Activated T-cell treated with anti-CD3 and anti-CD28 coated beads, Interleukin-2, amount 50 U/mL, for 72 hours (primary cell): ENCODE measurements at regions not wholly inside any gene's neighbourhood (a gene's known extent, or its start where the extent isn't known, plus 50 kb on each side); places are given as distances from the start of the nearest gene placed in this dataset.

Experiments
- ATAC-seq, 2 donors: fragments of 150-1000 bp; cut with Tn5 transposase; replicated peaks in 1 of 2; 2 replicates each; pipeline ENCODE4 v1.10.0; 2021; ENCODE audit warnings: moderate library complexity in 2 of 2, mild to moderate bottlenecking in 1 of 2
- DNase-seq, 2 donors: peaks; one replicate each; pipeline ENCODE4 v3.0.0; 2021 to 2022; ENCODE audit warnings: mixed read lengths in 1 of 2
- H3K27ac Mint-ChIP-seq: one replicate; pipeline ENCODE4 v1.8.0; 2022; ENCODE audit warnings: mild to moderate bottlenecking, moderate library complexity, mixed read lengths
- H3K27me3 Mint-ChIP-seq: one replicate; pipeline ENCODE4 v1.8.0; 2022; ENCODE audit warnings: low read depth, mixed read lengths
- H3K36me3 Mint-ChIP-seq, 2 donors: one replicate each; pipeline ENCODE4 v1.8.0; 2022; ENCODE audit warnings: mixed read lengths in 2 of 2, mild to moderate bottlenecking in 1 of 2; ENCODE audit not compliant: insufficient read depth in 2 of 2
- H3K4me1 Mint-ChIP-seq: one replicate; pipeline ENCODE4 v1.8.0; 2022; ENCODE audit warnings: low read depth, mixed read lengths
- H3K4me3 Mint-ChIP-seq, 2 donors: one replicate each; pipeline ENCODE4 v1.8.0; 2022; ENCODE audit warnings: mild to moderate bottlenecking in 2 of 2, mixed read lengths in 2 of 2, moderate library complexity in 2 of 2
- H3K9me3 Mint-ChIP-seq, 2 donors: one replicate each; pipeline ENCODE4 v1.8.0; 2022; ENCODE audit warnings: mixed read lengths in 2 of 2

- no peak overlapping the region for H3K4me3 Mint-ChIP-seq
- DNase-seq (no peak), ATAC-seq (no peak)
- H3K27ac Mint-ChIP-seq, result no peak overlapping the region
- H3K4me1 Mint-ChIP-seq, result no peaks in the 10 kb centered on the region
- H3K36me3 Mint-ChIP-seq, result no peaks in the 10 kb centered on the region
- H3K27me3 Mint-ChIP-seq, result no peaks in the 10 kb centered on the region
- H3K9me3 Mint-ChIP-seq, result peaks cover 2 to 4% of the 10 kb centered on the region in 2 donors
Observed at GRCh38 chr3:181554233-181554765, 157.4 kb upstream of the SOX2 start.

DNA sequence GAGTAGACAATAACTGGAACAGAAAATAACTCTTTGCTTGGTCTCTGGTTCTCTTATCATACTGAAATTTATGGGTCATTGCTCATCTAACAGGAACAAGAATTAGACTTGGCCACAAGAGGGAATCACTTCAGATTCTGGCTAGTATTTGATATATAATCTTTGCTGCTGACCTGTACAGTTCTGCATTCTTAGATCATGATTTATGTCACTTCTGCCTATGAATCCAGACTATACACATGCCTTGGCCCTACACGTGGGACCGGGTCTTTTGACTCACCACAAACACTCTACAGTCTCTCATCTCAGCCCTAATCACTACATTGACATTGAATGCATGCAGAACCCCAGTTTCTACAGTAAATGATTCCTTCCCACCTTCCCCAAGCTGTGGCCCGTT, 162.5 kb upstream of the SOX2 start:
- ATAC-seq, result no peak
- Mint-ChIP-seq H3K4me3 (no peak overlapping the region), H3K27ac (no peak overlapping the region), H3K36me3 (peaks cover 0 to 1% of the 10 kb centered on the region in 2 donors), H3K27me3 (no peaks in the 10 kb centered on the region), H3K9me3 (peaks cover 4 to 7% of the 10 kb centered on the region in 2 donors), H3K4me1 (no peaks in the 10 kb centered on the region)
- DNase-seq, result no peak

GRCh38 chr3:181541414-181541813, 170.3 kb upstream of the SOX2 start:
- peaks cover 2 to 6% of the 10 kb centered on the region in 2 donors for H3K9me3 Mint-ChIP-seq
- no peak overlapping the region for H3K4me3 Mint-ChIP-seq
- H3K36me3 Mint-ChIP-seq, result peaks cover 0 to 1% of the 10 kb centered on the region in 2 donors
- no peaks in the 10 kb centered on the region for H3K27me3 Mint-ChIP-seq
- DNase-seq (no peak), ATAC-seq (no peak)
- H3K4me1 Mint-ChIP-seq, result no peaks in the 10 kb centered on the region
- no peak overlapping the region for H3K27ac Mint-ChIP-seq

DNA sequence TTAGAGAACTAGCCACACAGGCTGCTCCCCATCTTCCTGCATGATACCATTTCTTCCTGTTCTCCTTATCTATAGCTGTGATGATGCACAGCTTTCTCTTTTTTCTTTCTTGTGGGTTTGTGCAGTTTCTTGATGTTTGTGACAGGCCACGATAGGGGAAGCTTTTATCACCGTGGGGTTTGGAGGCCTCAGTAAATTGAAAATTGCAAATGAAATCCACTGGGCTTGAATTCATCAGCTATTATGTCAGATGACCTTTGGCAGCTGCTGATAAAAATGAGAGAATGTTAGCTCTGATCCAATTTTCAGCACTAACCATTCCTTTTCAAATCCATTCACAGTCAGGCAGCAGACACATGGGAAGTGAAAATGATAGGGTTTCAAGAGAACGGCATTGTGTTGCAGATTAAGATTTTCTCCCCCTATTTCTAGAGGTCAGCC, 176.9 kb upstream of the SOX2 start:
- Mint-ChIP-seq H3K4me3 (no peak overlapping the region), H3K4me1 (no peaks in the 10 kb centered on the region), H3K27ac (no peak overlapping the region), H3K9me3 (peaks cover 3 to 4% of the 10 kb centered on the region in 2 donors), H3K36me3 (no peaks in the 10 kb centered on the region), H3K27me3 (no peaks in the 10 kb centered on the region)
- ATAC-seq (no peak), DNase-seq (no peak)

- no peaks in the 10 kb centered on the region for H3K36me3 Mint-ChIP-seq
- ATAC-seq, result no peak
- peaks cover 3 to 4% of the 10 kb centered on the region in 2 donors for H3K9me3 Mint-ChIP-seq
- no peak overlapping the region for H3K27ac Mint-ChIP-seq
- no peak for DNase-seq
- no peaks in the 10 kb centered on the region for H3K27me3 Mint-ChIP-seq
- H3K4me3 Mint-ChIP-seq, result no peak overlapping the region
- no peaks in the 10 kb centered on the region for H3K4me1 Mint-ChIP-seq
Observed at GRCh38 chr3:181533811-181534210, 177.9 kb upstream of the SOX2 start.

- no peaks in the 10 kb centered on the region for H3K4me1 Mint-ChIP-seq
- no peak overlapping the region for H3K27ac Mint-ChIP-seq
- ATAC-seq (no peak), DNase-seq (no peak)
- no peak overlapping the region for H3K4me3 Mint-ChIP-seq
- H3K9me3 Mint-ChIP-seq, result peaks cover 6 to 9% of the 10 kb centered on the region in 2 donors
- H3K27me3 Mint-ChIP-seq, result no peaks in the 10 kb centered on the region
- peaks cover 0 to 2% of the 10 kb centered on the region in 2 donors for H3K36me3 Mint-ChIP-seq
Observed at GRCh38 chr3:181530584-181530983, 181.1 kb upstream of the SOX2 start.

DNA sequence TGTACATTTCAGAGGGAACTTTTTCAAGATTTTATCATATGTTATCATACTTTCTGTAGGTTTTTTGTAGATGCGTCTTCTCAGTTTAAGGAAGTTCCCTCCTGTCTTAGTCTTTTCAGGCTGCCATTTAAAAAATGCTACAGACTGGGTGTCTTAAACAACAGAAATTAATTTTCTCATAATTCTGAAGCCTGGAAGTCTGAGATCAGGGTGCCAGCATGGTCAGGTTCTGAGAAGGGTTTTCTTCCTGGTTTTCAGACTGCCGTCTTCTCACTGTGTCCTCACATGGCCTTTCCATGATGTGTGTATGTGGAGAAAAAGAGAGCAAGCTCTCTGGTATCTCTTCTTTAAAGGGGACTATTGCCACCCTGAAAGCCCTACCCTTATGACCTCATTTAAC, 189.9 kb upstream of the SOX2 start:
- H3K27ac Mint-ChIP-seq, result no peak overlapping the region
- no peaks in the 10 kb centered on the region for H3K27me3 Mint-ChIP-seq
- H3K4me1 Mint-ChIP-seq, result no peaks in the 10 kb centered on the region

DNA sequence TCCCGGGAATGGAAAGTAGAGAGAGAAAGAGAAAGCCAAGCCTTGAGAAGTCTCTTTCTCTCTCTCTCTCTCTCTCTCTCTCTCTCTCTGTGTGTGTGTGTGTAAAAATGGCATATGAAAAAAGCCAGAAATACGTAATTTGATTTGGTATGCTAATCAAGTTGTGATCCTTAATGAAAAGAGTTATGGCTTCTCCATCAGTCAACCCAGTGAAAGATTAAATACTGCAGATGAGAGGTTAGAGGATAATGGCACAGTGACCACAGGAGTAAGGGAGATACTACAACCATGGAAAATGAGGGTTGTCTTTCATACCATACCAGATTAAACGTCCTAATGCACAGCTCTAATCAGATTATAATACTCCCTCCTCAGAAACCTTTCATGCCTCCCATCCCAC, 193.5 kb upstream of the SOX2 start:
- Mint-ChIP-seq H3K27me3 (no peaks in the 10 kb centered on the region), H3K4me3 (no peak overlapping the region), H3K4me1 (no peaks in the 10 kb centered on the region), H3K9me3 (peaks cover 14 to 22% of the 10 kb centered on the region in 2 donors), H3K27ac (no peak overlapping the region), H3K36me3 (peaks cover 1 to 5% of the 10 kb centered on the region in 2 donors)
- ATAC-seq (no peak), DNase-seq (no peak)

More for the DNA sequence above, 189.9 kb upstream of the SOX2 start:
- DNase-seq (no peak), ATAC-seq (no peak)
- peaks cover 5 to 6% of the 10 kb centered on the region in 2 donors for H3K36me3 Mint-ChIP-seq
- H3K4me3 Mint-ChIP-seq, result no peak overlapping the region
- H3K9me3 Mint-ChIP-seq, result peaks cover 6 to 22% of the 10 kb centered on the region in 2 donors

DNA sequence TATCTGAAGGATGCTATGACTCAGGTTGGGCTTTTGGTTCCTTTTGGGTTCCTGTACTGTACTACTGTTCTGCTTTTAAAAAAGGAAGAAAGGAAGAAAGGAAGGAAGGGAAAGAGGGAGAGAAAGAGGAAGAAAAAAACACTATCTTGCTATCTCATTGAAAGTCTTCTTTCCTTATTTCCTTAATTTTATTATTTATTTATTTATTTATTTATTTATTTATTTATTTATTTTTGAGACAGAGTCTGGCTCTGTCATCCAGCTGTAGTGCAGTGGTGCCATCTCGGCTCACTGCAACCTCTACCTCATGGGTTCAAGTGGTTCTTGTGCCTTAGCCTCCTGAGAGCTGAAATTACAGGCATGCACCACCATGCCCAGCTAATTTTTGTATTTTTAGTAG, 198.9 kb upstream of the SOX2 start:
- Mint-ChIP-seq H3K27me3 (no peaks in the 10 kb centered on the region), H3K9me3 (peaks cover 24 to 26% of the 10 kb centered on the region in 2 donors)

DNA sequence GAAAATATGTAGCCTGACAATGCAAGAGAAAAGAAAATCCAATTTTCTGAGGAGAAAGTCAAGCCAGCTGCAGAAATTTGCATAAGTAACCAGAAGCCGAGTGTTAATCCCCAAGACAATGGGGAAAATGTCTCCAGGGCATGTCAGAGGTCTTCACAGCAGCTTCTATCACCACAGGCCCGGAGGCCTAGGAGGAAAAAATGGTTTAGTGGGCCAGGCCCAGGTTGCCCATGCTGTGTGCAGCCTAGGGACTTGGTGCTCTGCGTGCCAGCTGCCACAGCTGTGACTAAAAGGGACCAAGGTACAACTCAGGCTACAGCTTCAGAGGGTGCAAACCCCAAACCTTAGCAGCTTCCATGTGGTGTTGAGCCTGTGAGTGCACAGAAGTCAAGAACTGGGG, 201.2 kb upstream of the SOX2 start:
- Mint-ChIP-seq H3K36me3 (peaks cover 5 to 8% of the 10 kb centered on the region in 2 donors), H3K27me3 (no peaks in the 10 kb centered on the region), H3K4me3 (no peak overlapping the region), H3K9me3 (peaks cover 16 to 23% of the 10 kb centered on the region in 2 donors), H3K27ac (no peak overlapping the region), H3K4me1 (no peaks in the 10 kb centered on the region)
- DNase-seq (no peak), ATAC-seq (no peak)

More for the DNA sequence above, 198.9 kb upstream of the SOX2 start:
- Mint-ChIP-seq H3K4me3 (no peak overlapping the region), H3K4me1 (no peaks in the 10 kb centered on the region), H3K36me3 (peaks cover 6% of the 10 kb centered on the region in 2 donors), H3K27ac (no peak overlapping the region)
- ATAC-seq, result no peak
- DNase-seq, result no peak

DNA sequence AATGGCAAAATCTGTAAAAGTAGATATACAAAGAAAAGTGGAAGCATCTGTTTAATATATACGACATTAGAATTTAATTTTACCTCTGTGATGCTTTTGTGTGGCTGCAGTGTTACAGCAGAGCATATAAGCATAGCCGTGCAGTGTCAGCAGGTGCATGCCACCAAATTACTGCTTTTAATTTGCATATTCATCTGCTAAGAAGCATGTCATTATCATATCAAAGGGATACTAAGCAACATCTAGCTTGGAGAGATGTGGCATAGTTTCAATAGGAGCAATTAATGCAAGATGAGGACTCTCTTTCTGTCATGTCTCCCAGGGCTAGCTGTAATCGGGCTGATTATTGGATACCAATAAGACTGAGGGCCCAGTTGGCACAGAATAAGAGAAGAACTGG, 214.4 kb upstream of the SOX2 start:
- no peak overlapping the region for H3K27ac Mint-ChIP-seq
- H3K4me1 Mint-ChIP-seq, result no peaks in the 10 kb centered on the region
- no peaks in the 10 kb centered on the region for H3K9me3 Mint-ChIP-seq
- H3K27me3 Mint-ChIP-seq, result no peaks in the 10 kb centered on the region
- no peaks in the 10 kb centered on the region for H3K36me3 Mint-ChIP-seq
- no peak overlapping the region for H3K4me3 Mint-ChIP-seq
- DNase-seq (no peak), ATAC-seq (no peak)

GRCh38 chr3:181493423-181493822, 218.3 kb upstream of the SOX2 start:
- ATAC-seq (no peak), DNase-seq (no peak)
- Mint-ChIP-seq H3K4me3 (no peak overlapping the region), H3K9me3 (peaks cover 0 to 2% of the 10 kb centered on the region in 2 donors), H3K4me1 (no peaks in the 10 kb centered on the region), H3K27ac (no peak overlapping the region), H3K27me3 (no peaks in the 10 kb centered on the region), H3K36me3 (no peaks in the 10 kb centered on the region)

- no peak overlapping the region for H3K27ac Mint-ChIP-seq
- H3K4me3 Mint-ChIP-seq, result no peak overlapping the region
- DNase-seq (no peak), ATAC-seq (no peak)
- no peaks in the 10 kb centered on the region for H3K27me3 Mint-ChIP-seq
- peaks cover 1 to 2% of the 10 kb centered on the region in 2 donors for H3K36me3 Mint-ChIP-seq
- no peaks in the 10 kb centered on the region for H3K4me1 Mint-ChIP-seq
- peaks cover 4 to 5% of the 10 kb centered on the region in 2 donors for H3K9me3 Mint-ChIP-seq
Observed at GRCh38 chr3:181488536-181488935, 223.2 kb upstream of the SOX2 start.

DNA sequence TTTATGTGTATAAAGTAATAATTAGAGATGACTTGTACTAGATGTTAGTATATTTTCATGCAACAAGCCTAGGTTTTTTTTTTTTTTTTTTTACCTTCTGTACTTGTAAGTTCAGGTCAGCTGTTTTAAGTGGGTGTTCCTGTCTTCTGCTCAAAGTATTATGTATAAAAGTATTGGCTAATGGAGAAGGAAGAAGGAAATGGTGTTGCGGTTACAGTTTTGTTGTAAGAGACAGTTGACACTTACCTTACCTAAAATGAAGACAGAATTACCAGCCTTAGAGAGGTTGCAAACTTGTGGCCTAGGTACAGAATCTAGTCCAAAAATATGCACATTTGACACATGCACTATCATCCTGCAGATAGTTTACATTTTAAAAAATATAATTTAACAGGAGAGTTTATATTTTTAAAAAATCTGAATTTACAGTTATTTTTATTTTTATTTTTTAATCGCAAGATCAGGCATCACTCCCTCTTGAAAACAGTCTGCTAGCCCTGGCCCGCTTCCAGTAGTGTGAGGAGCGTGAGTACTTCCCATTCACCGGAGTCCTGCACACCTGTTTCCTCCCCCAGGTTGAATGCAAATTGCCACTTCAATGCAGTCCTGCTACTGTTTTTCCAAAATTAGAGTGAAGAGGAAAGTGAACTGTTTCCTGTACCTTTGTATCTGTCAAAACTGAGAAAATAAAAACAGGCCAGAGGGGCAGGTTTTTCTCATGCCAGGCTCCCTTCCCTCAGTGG, 224.3 kb upstream of the SOX2 start:
- ATAC-seq (no peak), DNase-seq (no peak)
- H3K4me3 Mint-ChIP-seq, result no peak overlapping the region
- peaks cover 4 to 5% of the 10 kb centered on the region in 2 donors for H3K9me3 Mint-ChIP-seq
- peaks cover 1 to 2% of the 10 kb centered on the region in 2 donors for H3K36me3 Mint-ChIP-seq
- no peak overlapping the region for H3K27ac Mint-ChIP-seq
- no peaks in the 10 kb centered on the region for H3K27me3 Mint-ChIP-seq
- H3K4me1 Mint-ChIP-seq, result no peaks in the 10 kb centered on the region
